HUES64 (cell line): ENCODE measurements at regions not wholly inside any gene's neighbourhood (a gene's known extent, or its start where the extent isn't known, plus 50 kb on each side); places are given as distances from the start of the nearest gene placed in this dataset.

Experiments used
- H3K27ac ChIP-seq: 2 replicates; pipeline ENCODE4 v1.7.0; 2013; ENCODE audit warnings: low read depth, low read length, inconsistent platforms
- H3K27me3 ChIP-seq: 2 replicates; pipeline ENCODE4 v1.6.1; 2013; ENCODE audit warnings: mild to moderate bottlenecking, low read length; ENCODE audit not compliant: insufficient read depth
- H3K36me3 ChIP-seq: 2 replicates; pipeline ENCODE4 v1.6.1; 2013; ENCODE audit warnings: mild to moderate bottlenecking, low read length; ENCODE audit not compliant: insufficient read depth
- H3K4me1 ChIP-seq: 2 replicates; pipeline ENCODE4 v1.6.1; 2013; ENCODE audit warnings: mild to moderate bottlenecking, low read length, moderate library complexity; ENCODE audit not compliant: insufficient read depth
- H3K4me3 ChIP-seq: 2 replicates; pipeline ENCODE4 v1.5.1; 2013; ENCODE audit warnings: mild to moderate bottlenecking, low read length, moderate library complexity
- H3K9ac ChIP-seq: 2 replicates; pipeline ENCODE4 v1.6.1; 2013; ENCODE audit warnings: mild to moderate bottlenecking, low read depth, low read length
- H3K9me3 ChIP-seq: 2 replicates; pipeline ENCODE4 v1.6.1; 2013; ENCODE audit warnings: low read depth, low read length; ENCODE audit not compliant: insufficient read depth
- WGBS: fragments of 150-250, 120-280 bp; methylation state at CpG from one replicate; pipeline ENCODE4 v1.1.7; 2013; ENCODE audit warnings: missing lambda C conversion rate; 5-methylcytosine and 5-hydroxymethylcytosine counted together

- Histone ChIP-seq H3K9me3 (no peaks in the 10 kb centered on the region), H3K36me3 (no peaks in the 10 kb centered on the region), H3K27me3 (no peaks in the 10 kb centered on the region), H3K27ac (no peak overlapping the region), H3K4me1 (peaks cover 22% of the 10 kb centered on the region), H3K9ac (no peak overlapping the region), H3K4me3 (no peak overlapping the region)
- 88% methylated on average over 5 of the region's 5 CpGs for WGBS
Measured at GRCh38 chr2:47651296-47651695, 80.5 kb upstream of the KCNK12 start.

GRCh38 chr2:47650001-47650535 is 79.3 kb upstream of the KCNK12 start:
- no peaks in the 10 kb centered on the region for H3K36me3 ChIP-seq
- H3K27me3 ChIP-seq: no peaks in the 10 kb centered on the region
- H3K9me3 ChIP-seq: no peaks in the 10 kb centered on the region
- H3K4me1 ChIP-seq: peaks cover 13% of the 10 kb centered on the region
- H3K27ac ChIP-seq: no peak overlapping the region
- 94% methylated on average over 9 of the region's 9 CpGs for WGBS
- H3K4me3 ChIP-seq: no peak overlapping the region
- no peak overlapping the region for H3K9ac ChIP-seq

- Histone ChIP-seq H3K27ac (no peak overlapping the region), H3K9ac (no peak overlapping the region), H3K36me3 (no peaks in the 10 kb centered on the region), H3K9me3 (no peaks in the 10 kb centered on the region), H3K27me3 (no peaks in the 10 kb centered on the region), H3K4me1 (peaks cover 6% of the 10 kb centered on the region), H3K4me3 (no peak overlapping the region)
- WGBS: 56% methylated on average over 1 of the region's 1 CpG
Measured at GRCh38 chr2:47645246-47645645, 74.5 kb upstream of the KCNK12 start.

GRCh38 chr2:47644351-47644750 is 73.6 kb upstream of the KCNK12 start:
- peaks cover 6% of the 10 kb centered on the region for H3K4me1 ChIP-seq
- no peak overlapping the region for H3K27ac ChIP-seq
- no peaks in the 10 kb centered on the region for H3K9me3 ChIP-seq
- 93% methylated on average over 4 of the region's 4 CpGs for WGBS
- no peak overlapping the region for H3K9ac ChIP-seq
- H3K36me3 ChIP-seq: no peaks in the 10 kb centered on the region
- H3K27me3 ChIP-seq: no peaks in the 10 kb centered on the region
- no peak overlapping the region for H3K4me3 ChIP-seq

GRCh38 chr2:47641366-47641765 is 70.6 kb upstream of the KCNK12 start:
- WGBS: 83% methylated on average over 1 of the region's 2 CpGs
- Histone ChIP-seq H3K4me3 (no peak overlapping the region), H3K27ac (no peak overlapping the region), H3K27me3 (no peaks in the 10 kb centered on the region), H3K9ac (no peak overlapping the region), H3K36me3 (no peaks in the 10 kb centered on the region), H3K4me1 (peaks cover 11% of the 10 kb centered on the region), H3K9me3 (0 out of 2 replicates have a peak, but pooled peaks cover 3% of the 10 kb centered on the region)

GRCh38 chr2:47640356-47640755 is 69.6 kb upstream of the KCNK12 start:
- 0 out of 2 replicates have a peak, but pooled peaks cover 3% of the 10 kb centered on the region for H3K9me3 ChIP-seq
- H3K4me1 ChIP-seq: peaks cover 20% of the 10 kb centered on the region
- no peak overlapping the region for H3K9ac ChIP-seq
- 93% methylated on average over 3 of the region's 3 CpGs for WGBS
- H3K27ac ChIP-seq: no peak overlapping the region
- H3K36me3 ChIP-seq: no peaks in the 10 kb centered on the region
- H3K27me3 ChIP-seq: no peaks in the 10 kb centered on the region
- H3K4me3 ChIP-seq: no peak overlapping the region

GRCh38 chr2:47639467-47639866 is 68.7 kb upstream of the KCNK12 start:
- no peak overlapping the region for H3K9ac ChIP-seq
- WGBS: 85% methylated on average over 4 of the region's 4 CpGs
- H3K4me1 ChIP-seq: peaks cover 20% of the 10 kb centered on the region
- no peaks in the 10 kb centered on the region for H3K36me3 ChIP-seq
- no peak overlapping the region for H3K4me3 ChIP-seq
- H3K27me3 ChIP-seq: no peaks in the 10 kb centered on the region
- H3K27ac ChIP-seq: no peak overlapping the region
- H3K9me3 ChIP-seq: 0 out of 2 replicates have a peak, but pooled peaks cover 3% of the 10 kb centered on the region

GRCh38 chr2:47638430-47638829 is 67.6 kb upstream of the KCNK12 start:
- 93% methylated on average over 2 of the region's 2 CpGs for WGBS
- Histone ChIP-seq H3K9me3 (0 out of 2 replicates have a peak, but pooled peaks cover 3% of the 10 kb centered on the region), H3K27ac (no peak overlapping the region), H3K36me3 (no peaks in the 10 kb centered on the region), H3K4me1 (peaks cover 20% of the 10 kb centered on the region), H3K9ac (no peak overlapping the region), H3K27me3 (no peaks in the 10 kb centered on the region), H3K4me3 (no peak overlapping the region)

- Histone ChIP-seq H3K27me3 (no peaks in the 10 kb centered on the region), H3K27ac (no peak overlapping the region), H3K9ac (no peak overlapping the region), H3K4me1 (peaks cover 17% of the 10 kb centered on the region), H3K4me3 (no peak overlapping the region), H3K36me3 (no peaks in the 10 kb centered on the region), H3K9me3 (0 out of 2 replicates have a peak, but pooled peaks cover 3% of the 10 kb centered on the region)
- 74% methylated on average over 10 of the region's 10 CpGs for WGBS
Measured at GRCh38 chr2:47636596-47637264, 65.9 kb upstream of the KCNK12 start.

GRCh38 chr2:47636176-47636575 is 65.4 kb upstream of the KCNK12 start:
- H3K27me3 ChIP-seq: no peaks in the 10 kb centered on the region

GRCh38 chr2:47632754-47633153 is 62.0 kb upstream of the KCNK12 start:
- Histone ChIP-seq H3K27me3 (no peaks in the 10 kb centered on the region), H3K9ac (no peak overlapping the region), H3K27ac (no peak overlapping the region), H3K36me3 (no peaks in the 10 kb centered on the region), H3K4me1 (peaks cover 14% of the 10 kb centered on the region), H3K4me3 (no peak overlapping the region), H3K9me3 (no peaks in the 10 kb centered on the region)
- WGBS: 89% methylated on average over 3 of the region's 3 CpGs

More at GRCh38 chr2:47636176-47636575, 65.4 kb upstream of the KCNK12 start:
- Histone ChIP-seq H3K36me3 (no peaks in the 10 kb centered on the region), H3K4me1 (peaks cover 14% of the 10 kb centered on the region), H3K9ac (no peak overlapping the region), H3K4me3 (no peak overlapping the region), H3K27ac (no peak overlapping the region), H3K9me3 (0 out of 2 replicates have a peak, but pooled peaks cover 3% of the 10 kb centered on the region)
- 46% methylated on average over 4 of the region's 4 CpGs for WGBS
